H9 (cell line): ENCODE measurements at regions not wholly inside any gene's neighbourhood (a gene's known extent, or its start where the extent isn't known, plus 50 kb on each side); places are given as distances from the start of the nearest gene placed in this dataset.

ENCODE experiments used
- DNase-seq: peaks from one replicate; pipeline ENCODE4 v3.0.0-alpha.2; 2017
- H2AFZ ChIP-seq: one replicate; pipeline ENCODE4 v1.6.1; 2013; ENCODE audit warnings: mild to moderate bottlenecking, low read length, control low read depth, moderate library complexity
- H2AK5ac ChIP-seq: 2 replicates; pipeline ENCODE4 v1.6.1; 2013; ENCODE audit warnings: low read length, control low read depth, mixed read lengths; ENCODE audit not compliant: insufficient read length
- H2BK120ac ChIP-seq: one replicate; pipeline ENCODE4 v1.6.1; 2013; ENCODE audit warnings: low read depth, mild to moderate bottlenecking, low read length, control low read depth, inconsistent platforms; ENCODE audit not compliant: poor library complexity, severe bottlenecking
- H2BK12ac ChIP-seq: 2 replicates; pipeline ENCODE4 v1.6.1; 2013; ENCODE audit warnings: low read length, control low read depth, mixed read lengths, low read depth; ENCODE audit not compliant: insufficient read length
- H2BK15ac ChIP-seq: 2 replicates; pipeline ENCODE4 v1.6.1; 2013; ENCODE audit warnings: low read depth, low read length, control low read depth
- H2BK20ac ChIP-seq: one replicate; pipeline ENCODE4 v1.6.1; 2013; ENCODE audit warnings: low read depth, mild to moderate bottlenecking, low read length, control low read depth, inconsistent platforms; ENCODE audit not compliant: poor library complexity, severe bottlenecking
- H2BK5ac ChIP-seq: 2 replicates; pipeline ENCODE4 v1.6.1; 2013; ENCODE audit warnings: low read length, control low read depth, mixed read lengths; ENCODE audit not compliant: insufficient read length
- H3K14ac ChIP-seq: 2 replicates; pipeline ENCODE4 v1.6.1; 2013; ENCODE audit warnings: low read length, control low read depth; ENCODE audit not compliant: insufficient read depth
- H3K18ac ChIP-seq: 2 replicates; pipeline ENCODE4 v1.6.1; 2013; ENCODE audit warnings: low read depth, mild to moderate bottlenecking, mixed read lengths, low read length, control low read depth; ENCODE audit not compliant: insufficient read length
- H3K23ac ChIP-seq: 2 replicates; pipeline ENCODE4 v1.6.1; 2013; ENCODE audit warnings: low read length, control low read depth, mixed read lengths, low read depth; ENCODE audit not compliant: insufficient read length
- H3K23me2 ChIP-seq: 2 replicates; pipeline ENCODE4 v1.6.1; 2013; ENCODE audit warnings: low read depth, mild to moderate bottlenecking, mixed read lengths, low read length, control low read depth; ENCODE audit not compliant: insufficient read length, poor library complexity, severe bottlenecking
- H3K27ac ChIP-seq: 2 replicates; pipeline ENCODE4 v1.5.1; 2013; ENCODE audit warnings: low read length, control low read depth, mixed read lengths, low read depth; ENCODE audit not compliant: insufficient read length
- H3K27me3 ChIP-seq: 2 replicates; pipeline ENCODE4 v1.6.1; 2013; ENCODE audit warnings: low read length, control low read depth, inconsistent platforms; ENCODE audit not compliant: insufficient read depth
- H3K4ac ChIP-seq: 2 replicates; pipeline ENCODE4 v1.6.1; 2013; ENCODE audit warnings: low read depth, mild to moderate bottlenecking, control low read depth, inconsistent platforms, low read length, moderate library complexity
- H3K4me1 ChIP-seq: 2 replicates; pipeline ENCODE4 v1.6.1; 2013; ENCODE audit warnings: low read length, control low read depth, inconsistent platforms; ENCODE audit not compliant: insufficient read depth
- H3K4me2 ChIP-seq: 2 replicates; pipeline ENCODE4 v1.6.1; 2013; ENCODE audit warnings: low read length, control low read depth, mixed read lengths; ENCODE audit not compliant: insufficient read length, insufficient read depth
- H3K56ac ChIP-seq: 2 replicates; pipeline ENCODE4 v1.6.1; 2013; ENCODE audit warnings: low read depth, mild to moderate bottlenecking, mixed read lengths, low read length, control low read depth; ENCODE audit not compliant: insufficient read length
- H3K79me1 ChIP-seq: 2 replicates; pipeline ENCODE4 v1.6.1; 2013; ENCODE audit warnings: low read depth, mild to moderate bottlenecking, moderate library complexity, low read length, control low read depth, inconsistent platforms; ENCODE audit not compliant: insufficient read depth, poor library complexity, severe bottlenecking
- H3K79me2 ChIP-seq: 2 replicates; pipeline ENCODE4 v1.6.1; 2013; ENCODE audit warnings: low read length, control low read depth, inconsistent platforms; ENCODE audit not compliant: insufficient read depth
- H3K9ac ChIP-seq: 2 replicates; pipeline ENCODE4 v1.6.1; 2013; ENCODE audit warnings: low read length, control low read depth, mixed read lengths; ENCODE audit not compliant: insufficient read length; ENCODE audit errors: extremely low read depth
- H3K9me3 ChIP-seq: one replicate; pipeline ENCODE4 v1.6.1; 2013; ENCODE audit warnings: low read depth, low read length, inconsistent platforms; ENCODE audit not compliant: control insufficient read depth
- H3T11ph ChIP-seq: one replicate; pipeline ENCODE4 v1.6.1; 2013; ENCODE audit warnings: mild to moderate bottlenecking, low read length, control low read depth, inconsistent platforms
- H4K20me1 ChIP-seq: one replicate; pipeline ENCODE4 v1.6.1; 2013; ENCODE audit not compliant: control insufficient read depth, insufficient read length, insufficient read depth
- H4K5ac ChIP-seq: 2 replicates; pipeline ENCODE4 v1.6.1; 2013; ENCODE audit warnings: low read depth, mild to moderate bottlenecking, mixed read lengths, low read length, control low read depth; ENCODE audit not compliant: insufficient read length
- H4K8ac ChIP-seq: replicated peaks from 2 replicates; pipeline ENCODE4 v1.6.1; 2013; ENCODE audit warnings: low read length, control low read depth, mixed read lengths, low read depth; ENCODE audit not compliant: insufficient read length
- H4K91ac ChIP-seq: 2 replicates; pipeline ENCODE4 v1.6.1; 2013; ENCODE audit warnings: low read depth, mild to moderate bottlenecking, moderate library complexity, mixed read lengths, low read length, control low read depth; ENCODE audit not compliant: insufficient read length
- H3K27ac Mint-ChIP-seq, 3 experiments: 2 replicates in 2 of 3; 3 replicates in 1 of 3; pipeline ENCODE4 v1.8.0; 2020 to 2021; ENCODE audit warnings: mixed read lengths in 3 of 3, mild to moderate bottlenecking in 1 of 3, moderate library complexity in 1 of 3
- H3K27me3 Mint-ChIP-seq: 2 replicates; pipeline ENCODE4 v1.8.0; 2021; ENCODE audit warnings: low read depth, mild to moderate bottlenecking, moderate library complexity, mixed read lengths
- H3K36me3 Mint-ChIP-seq, 3 experiments: 2 replicates in 2 of 3; 3 replicates in 1 of 3; pipeline ENCODE4 v1.8.0; 2020 to 2021; ENCODE audit warnings: low read depth in 3 of 3, mixed read lengths in 3 of 3; ENCODE audit not compliant: insufficient read depth in 1 of 3
- H3K4me1 Mint-ChIP-seq, 2 experiments: 2 replicates each; pipeline ENCODE4 v1.8.0; 2020; ENCODE audit warnings: mixed read lengths in 2 of 2
- H3K4me3 Mint-ChIP-seq, 2 experiments: 2 replicates in 1 of 2; 3 replicates in 1 of 2; pipeline ENCODE4 v1.8.0; 2020 to 2021; ENCODE audit warnings: mild to moderate bottlenecking in 2 of 2, mixed read lengths in 2 of 2, moderate library complexity in 1 of 2
- H3K9me3 Mint-ChIP-seq, 2 experiments: 2 replicates in 1 of 2; 3 replicates in 1 of 2; pipeline ENCODE4 v1.8.0; 2020; ENCODE audit warnings: mild to moderate bottlenecking in 2 of 2, mixed read lengths in 2 of 2, moderate library complexity in 1 of 2
- WGBS: extraction: QIAGEN DNeasy Blood & Tissue Kit; methylation state at CpG from one replicate; pipeline ENCODE4 v1.1.7; 2013; ENCODE audit warnings: missing lambda C conversion rate, low lambda C conversion rate, mixed read lengths; ENCODE audit not compliant: insufficient read length; ENCODE audit errors: extremely low coverage; 5-methylcytosine and 5-hydroxymethylcytosine counted together
- TF ChIP-seq, protein P1 (sequence below): fragments of 200-600 bp; sonication (generic); conservative IDR thresholded peaks from 3 replicates; pipeline ENCODE4 v1.8.0; 2021; ENCODE audit warnings: antibody characterized with exemption, mild to moderate bottlenecking

DNA sequence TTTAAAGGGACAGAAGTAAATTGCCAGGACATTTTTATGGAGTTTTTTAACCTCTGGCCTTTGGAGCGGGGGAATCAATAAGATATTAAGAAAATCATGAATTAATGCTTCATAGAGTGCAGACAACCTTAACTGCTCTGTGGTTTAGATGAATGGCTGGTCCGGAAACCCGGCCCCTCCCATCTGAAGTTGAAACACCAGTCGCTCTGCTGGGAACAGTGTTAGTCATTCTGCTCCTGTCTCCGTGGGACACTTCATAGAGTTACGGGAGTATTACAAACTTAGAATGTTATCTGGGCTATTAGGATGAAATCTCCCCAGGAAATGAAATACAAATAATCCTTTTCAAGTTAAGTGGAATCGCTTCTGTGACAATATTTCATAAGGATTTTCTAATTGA lies 110.1 kb upstream of the IRX2 start:
- H2BK5ac ChIP-seq, result no peak overlapping the region
- Mint-ChIP-seq H3K27ac (no peak overlapping the region), H3K9me3 (no peaks in the 10 kb centered on the region; a peak in 1 of 5 replicates), H3K4me3 (no peak overlapping the region), H3K27me3 (no peaks in the 10 kb centered on the region), H3K36me3 (no peaks in the 10 kb centered on the region; a peak in 1 of 7 replicates), H3K4me1 (peaks cover 6 to 10% of the 10 kb centered on the region in 2 experiments)
- H3K23me2 ChIP-seq, result no peaks in the 10 kb centered on the region
- H4K5ac ChIP-seq, result no peak overlapping the region
- no peak overlapping the region for H3K56ac ChIP-seq
- DNase-seq, result no peak
- no peaks in the 10 kb centered on the region for H3K79me1 ChIP-seq
- H3K9ac ChIP-seq, result no peak overlapping the region
- H3K14ac ChIP-seq, result no peak overlapping the region
- no peak overlapping the region for H2AFZ ChIP-seq
- H4K20me1 ChIP-seq, result no peaks in the 10 kb centered on the region
- no peaks in the 10 kb centered on the region for H3K27me3 ChIP-seq
- no peaks in the 10 kb centered on the region for H3K79me2 ChIP-seq
- no peak overlapping the region for H3K23ac ChIP-seq
- H3K27ac ChIP-seq, result no peak overlapping the region
- H2AK5ac ChIP-seq, result no peak overlapping the region
- no CpG with 5 or more reads among the region's 7 CpGs for WGBS
- no peaks in the 10 kb centered on the region for H3K9me3 ChIP-seq
- no peak overlapping the region for H4K91ac ChIP-seq
- no peak overlapping the region for H3K4me2 ChIP-seq
- H2BK120ac ChIP-seq, result no peak overlapping the region
- no peak overlapping the region for H3T11ph ChIP-seq
- H2BK12ac ChIP-seq, result no peak overlapping the region
- no peak overlapping the region for H3K18ac ChIP-seq
- H2BK15ac ChIP-seq, result no peak overlapping the region
- no peak overlapping the region for H4K8ac ChIP-seq
- H3K4me1 ChIP-seq, result no peaks in the 10 kb centered on the region
- H2BK20ac ChIP-seq, result no peak overlapping the region
- TF ChIP-seq, protein P1, sequence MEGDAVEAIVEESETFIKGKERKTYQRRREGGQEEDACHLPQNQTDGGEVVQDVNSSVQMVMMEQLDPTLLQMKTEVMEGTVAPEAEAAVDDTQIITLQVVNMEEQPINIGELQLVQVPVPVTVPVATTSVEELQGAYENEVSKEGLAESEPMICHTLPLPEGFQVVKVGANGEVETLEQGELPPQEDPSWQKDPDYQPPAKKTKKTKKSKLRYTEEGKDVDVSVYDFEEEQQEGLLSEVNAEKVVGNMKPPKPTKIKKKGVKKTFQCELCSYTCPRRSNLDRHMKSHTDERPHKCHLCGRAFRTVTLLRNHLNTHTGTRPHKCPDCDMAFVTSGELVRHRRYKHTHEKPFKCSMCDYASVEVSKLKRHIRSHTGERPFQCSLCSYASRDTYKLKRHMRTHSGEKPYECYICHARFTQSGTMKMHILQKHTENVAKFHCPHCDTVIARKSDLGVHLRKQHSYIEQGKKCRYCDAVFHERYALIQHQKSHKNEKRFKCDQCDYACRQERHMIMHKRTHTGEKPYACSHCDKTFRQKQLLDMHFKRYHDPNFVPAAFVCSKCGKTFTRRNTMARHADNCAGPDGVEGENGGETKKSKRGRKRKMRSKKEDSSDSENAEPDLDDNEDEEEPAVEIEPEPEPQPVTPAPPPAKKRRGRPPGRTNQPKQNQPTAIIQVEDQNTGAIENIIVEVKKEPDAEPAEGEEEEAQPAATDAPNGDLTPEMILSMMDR, result no peak
- no peak overlapping the region for H3K4ac ChIP-seq
